ENCODE measurements at regions not wholly inside any gene's neighbourhood (a gene's known extent, or its start where the extent isn't known, plus 50 kb on each side); places are given as distances from the start of the nearest gene placed in this dataset.
"Not testable (repeated sequence)": the region's sequence is repeated elsewhere in the genome, so short reads cannot be mapped to it uniquely, and the experiment has no call there.

DNA sequence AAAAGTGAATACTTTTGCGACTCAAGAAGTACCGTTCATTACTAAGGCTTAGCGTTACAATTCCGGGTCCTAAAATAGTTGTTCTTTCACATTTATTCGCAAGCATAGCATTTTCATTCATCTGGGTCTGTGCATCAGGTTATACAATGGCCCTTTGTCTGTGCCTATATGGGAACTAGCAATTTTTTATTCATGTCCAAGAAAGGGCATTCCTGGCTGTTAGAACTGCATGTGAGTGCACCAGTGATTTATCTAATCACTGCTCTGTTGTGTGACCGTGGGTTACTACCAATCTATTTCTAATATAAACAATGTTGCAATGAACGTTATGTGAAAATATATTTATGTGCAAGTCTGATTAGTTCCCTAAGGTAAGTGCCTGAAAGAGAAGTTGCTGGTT lies 63.8 kb downstream of the SPANXA1 start:
- TF ChIP-seq, protein P1, sequence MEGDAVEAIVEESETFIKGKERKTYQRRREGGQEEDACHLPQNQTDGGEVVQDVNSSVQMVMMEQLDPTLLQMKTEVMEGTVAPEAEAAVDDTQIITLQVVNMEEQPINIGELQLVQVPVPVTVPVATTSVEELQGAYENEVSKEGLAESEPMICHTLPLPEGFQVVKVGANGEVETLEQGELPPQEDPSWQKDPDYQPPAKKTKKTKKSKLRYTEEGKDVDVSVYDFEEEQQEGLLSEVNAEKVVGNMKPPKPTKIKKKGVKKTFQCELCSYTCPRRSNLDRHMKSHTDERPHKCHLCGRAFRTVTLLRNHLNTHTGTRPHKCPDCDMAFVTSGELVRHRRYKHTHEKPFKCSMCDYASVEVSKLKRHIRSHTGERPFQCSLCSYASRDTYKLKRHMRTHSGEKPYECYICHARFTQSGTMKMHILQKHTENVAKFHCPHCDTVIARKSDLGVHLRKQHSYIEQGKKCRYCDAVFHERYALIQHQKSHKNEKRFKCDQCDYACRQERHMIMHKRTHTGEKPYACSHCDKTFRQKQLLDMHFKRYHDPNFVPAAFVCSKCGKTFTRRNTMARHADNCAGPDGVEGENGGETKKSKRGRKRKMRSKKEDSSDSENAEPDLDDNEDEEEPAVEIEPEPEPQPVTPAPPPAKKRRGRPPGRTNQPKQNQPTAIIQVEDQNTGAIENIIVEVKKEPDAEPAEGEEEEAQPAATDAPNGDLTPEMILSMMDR (conservative IDR thresholded peaks at IDR 0.05 in 1 of 2, IDR thresholded peaks at IDR 0.05 in 1 of 2; ENCODE audit: low read depth in 1 of 2, low read length in 2 of 2): not testable (repeated sequence)
- TF ChIP-seq EZH2 (IDR thresholded peaks at IDR 0.05; ENCODE audit: low read length, missing control alignments): not testable (repeated sequence)
